GM19328 (cell line): ENCODE measurements at regions not wholly inside any gene's neighbourhood (a gene's known extent, or its start where the extent isn't known, plus 50 kb on each side); places are given as distances from the start of the nearest gene placed in this dataset.

Source experiments
- ATAC-seq: cut with Tn5 transposase; IDR thresholded peaks from one replicate; pipeline ENCODE4 v1.9.1; 2021; ENCODE audit warnings: mild to moderate bottlenecking, moderate library complexity; ENCODE audit not compliant: unreplicated experiment

DNA sequence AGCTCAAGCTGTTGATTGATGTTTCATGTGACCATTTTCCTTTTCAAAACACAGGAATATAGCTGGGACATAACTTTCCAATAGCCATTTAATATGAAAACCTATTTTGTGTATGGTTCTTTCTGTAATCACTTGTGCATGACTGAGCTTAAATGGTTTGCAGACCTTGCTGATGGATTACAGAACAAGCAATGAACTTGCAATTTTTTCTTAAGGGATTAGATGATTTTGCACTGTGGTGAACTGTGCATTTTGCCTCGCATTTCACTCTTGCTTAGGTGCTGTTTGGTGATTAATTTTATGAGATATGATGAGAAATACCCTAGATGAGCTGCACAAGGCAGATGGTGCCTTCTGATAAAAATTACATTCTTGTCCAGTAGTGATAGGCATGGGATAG is 419.0 kb upstream of the FBXO33 start:
- no peak for ATAC-seq

GRCh38 chr14:39847852-39848251 is 415.6 kb upstream of the FBXO33 start:
- no peak for ATAC-seq

DNA sequence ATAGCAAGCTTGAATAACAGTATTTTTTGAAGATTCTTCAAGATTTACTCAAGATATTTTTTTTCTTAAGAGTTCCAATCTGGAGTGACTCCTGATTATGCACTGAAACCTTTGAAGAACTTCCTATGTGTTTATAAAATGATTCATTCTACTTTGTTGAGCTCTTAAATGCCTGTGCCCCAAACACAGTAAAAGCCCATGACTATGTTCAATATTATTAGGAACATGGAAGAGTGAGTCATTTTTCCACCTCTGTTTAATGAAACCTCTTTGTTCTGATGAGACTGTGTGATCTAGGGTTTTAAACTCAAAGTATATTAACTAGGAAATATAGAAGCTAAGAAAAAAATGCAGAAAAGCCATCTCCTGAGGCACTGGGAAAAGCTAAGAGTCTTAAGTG is 415.0 kb upstream of the FBXO33 start:
- ATAC-seq, result no peak

- no peak for ATAC-seq
These were observed 411.6 kb upstream of the FBXO33 start for GRCh38 chr14:39843881-39844280.

- ATAC-seq, result peak; percentile 53
These were observed 408.9 kb upstream of the FBXO33 start for GRCh38 chr14:39841088-39841487.

DNA sequence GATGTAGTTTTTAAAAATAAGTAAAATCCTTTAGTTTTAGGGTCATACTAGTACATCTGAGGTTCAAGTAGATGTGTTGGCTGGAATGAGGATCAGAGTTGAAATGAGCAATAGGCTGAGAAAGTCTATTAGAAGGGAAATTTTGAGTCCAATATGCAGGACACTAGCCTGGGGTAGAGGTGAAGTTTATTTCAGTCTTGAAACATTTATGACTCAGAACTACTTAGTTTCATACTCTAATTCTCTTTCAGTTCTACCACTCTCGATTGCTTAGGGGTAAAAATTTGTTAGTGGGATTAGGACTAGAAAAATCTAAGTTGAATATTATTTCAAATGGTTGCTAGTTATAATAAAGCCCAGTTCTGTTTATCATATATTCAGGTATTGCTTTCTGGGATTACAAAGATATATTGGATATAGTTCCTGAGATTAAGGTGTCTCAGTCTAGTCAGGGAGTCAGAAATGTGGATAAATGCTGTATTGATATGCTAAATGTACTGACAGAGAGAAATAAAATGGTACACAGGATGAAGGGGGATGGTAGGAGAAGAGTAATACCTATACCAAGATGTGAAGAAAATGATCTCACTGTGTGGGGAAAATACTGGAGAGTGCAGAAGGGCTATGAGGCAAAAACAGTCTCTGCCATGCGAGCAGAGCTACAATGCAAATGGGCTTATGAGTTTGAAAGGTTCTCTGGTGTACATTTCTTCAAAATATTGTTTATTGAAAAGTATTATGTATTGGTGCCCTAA is 395.8 kb upstream of the FBXO33 start:
- peak; percentile 85 for ATAC-seq

GRCh38 chr14:39812532-39813320 is 380.5 kb upstream of the FBXO33 start:
- ATAC-seq, result no peak

DNA sequence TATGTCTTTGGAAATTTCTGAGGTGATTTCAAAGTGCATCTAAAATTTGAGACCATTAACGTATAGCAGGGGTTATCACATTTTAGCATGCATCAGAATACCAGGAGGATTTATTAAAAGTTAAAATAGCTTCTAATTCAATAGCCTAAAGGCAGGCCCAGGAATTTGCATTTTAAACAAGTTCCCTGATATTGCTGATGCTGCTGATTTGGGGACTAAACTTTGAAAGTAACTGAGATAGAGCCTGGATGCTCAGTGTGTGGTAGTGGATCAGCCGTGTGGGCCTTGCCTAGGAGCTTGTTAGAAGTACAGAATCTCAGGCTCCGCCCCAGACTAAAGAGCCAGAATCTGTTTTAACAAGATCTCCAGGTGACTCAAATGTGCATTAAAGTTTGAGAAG is 375.0 kb upstream of the FBXO33 start:
- ATAC-seq, result no peak

GRCh38 chr14:39784461-39784860 is 352.2 kb upstream of the FBXO33 start:
- no peak for ATAC-seq

- no peak for ATAC-seq
These were observed 349.2 kb upstream of the FBXO33 start for GRCh38 chr14:39781466-39781865.

DNA sequence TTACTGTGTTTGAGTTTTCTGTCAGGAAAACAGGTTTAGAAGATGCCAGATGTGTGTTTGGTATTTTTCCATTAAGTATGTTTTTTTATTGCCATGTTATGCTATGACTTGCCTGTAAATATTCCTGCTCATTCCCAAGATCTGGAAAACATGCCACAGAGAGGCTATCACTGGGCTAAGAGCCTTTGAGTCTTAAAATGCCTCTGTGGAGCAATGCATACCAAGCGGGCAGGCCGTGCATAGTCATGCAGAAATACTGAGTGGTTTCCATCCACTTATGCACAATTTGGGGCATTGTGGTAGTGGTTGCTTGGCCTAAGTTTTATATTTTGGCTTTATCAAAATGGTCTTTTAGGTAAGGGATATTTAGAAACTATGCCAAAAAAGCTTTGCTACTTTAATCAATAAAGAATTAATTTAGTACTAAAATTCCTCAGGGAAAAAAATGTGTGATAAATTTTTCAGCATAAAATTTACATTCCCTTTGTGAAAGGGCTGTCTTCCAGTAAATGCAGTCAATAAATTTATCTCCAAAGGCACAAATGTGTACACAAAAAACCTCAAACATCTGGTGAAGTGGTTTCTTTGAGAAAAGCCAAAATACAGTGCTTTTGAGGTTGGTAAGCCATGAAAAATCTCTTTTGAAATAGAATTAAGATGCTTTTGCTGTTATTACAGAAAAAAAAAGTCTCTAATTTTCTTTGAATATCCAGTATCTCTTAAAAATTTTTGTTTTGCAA is 341.3 kb upstream of the FBXO33 start:
- ATAC-seq, result no peak

DNA sequence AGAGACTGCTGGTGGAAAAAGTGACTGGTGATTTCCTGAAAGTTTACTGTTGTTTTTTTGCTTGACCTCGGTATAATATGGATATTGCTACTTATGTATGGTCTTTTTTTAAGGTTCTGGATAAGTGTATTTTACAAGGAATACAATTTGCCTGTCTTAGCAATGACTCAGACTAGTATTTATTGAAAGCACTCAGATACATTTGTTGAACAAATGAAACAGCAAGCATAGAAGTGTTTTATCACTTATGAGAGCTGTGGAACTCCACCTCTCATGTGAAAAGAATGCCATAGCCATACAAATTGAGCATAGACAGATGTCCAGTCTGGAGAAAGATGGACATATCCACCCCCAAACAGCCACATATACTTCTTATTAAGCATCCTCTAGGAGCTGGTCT is 340.4 kb upstream of the FBXO33 start:
- no peak for ATAC-seq

DNA sequence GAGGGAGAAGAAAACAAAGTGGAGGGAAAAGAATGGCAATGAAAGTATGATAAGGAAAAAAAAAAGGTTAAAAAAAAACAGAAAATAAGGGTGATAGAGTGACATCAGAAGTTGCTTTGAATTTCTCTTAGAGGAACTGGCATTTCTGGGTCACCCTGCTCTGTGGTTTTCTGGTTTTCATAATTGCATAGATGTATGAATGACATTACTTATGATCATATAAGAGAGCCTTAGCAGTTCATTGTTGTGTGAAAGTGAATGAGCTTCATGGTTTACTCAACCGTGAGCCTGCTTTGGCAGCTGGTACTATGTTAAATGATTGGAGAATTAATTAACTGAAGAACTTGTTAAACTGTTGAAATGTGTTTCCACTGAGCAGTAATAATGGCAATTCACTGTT is 336.4 kb upstream of the FBXO33 start:
- ATAC-seq, result no peak

- ATAC-seq, result no peak
These were observed 334.3 kb upstream of the FBXO33 start for GRCh38 chr14:39766397-39767000.

DNA sequence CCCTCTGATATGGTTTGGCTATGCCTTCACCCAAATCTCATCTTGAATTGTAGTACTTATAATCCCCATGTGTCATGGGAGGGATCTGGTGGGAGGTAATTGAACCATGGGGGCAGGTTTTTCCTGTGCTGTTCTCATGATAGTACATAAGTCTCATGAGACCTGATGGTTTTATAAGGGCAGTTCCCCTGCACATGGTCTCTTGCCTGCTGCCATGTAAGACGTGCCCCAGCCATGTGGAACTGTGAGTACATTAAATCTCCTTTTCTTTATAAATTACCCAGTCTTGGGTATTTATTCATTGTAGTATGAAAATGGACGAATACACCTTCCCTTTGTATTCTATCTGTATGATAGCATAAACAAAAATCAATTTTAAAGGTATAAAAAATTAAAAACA is 333.4 kb upstream of the FBXO33 start:
- ATAC-seq, result no peak

GRCh38 chr14:39763402-39763890 is 331.2 kb upstream of the FBXO33 start:
- peak; percentile 40 for ATAC-seq

DNA sequence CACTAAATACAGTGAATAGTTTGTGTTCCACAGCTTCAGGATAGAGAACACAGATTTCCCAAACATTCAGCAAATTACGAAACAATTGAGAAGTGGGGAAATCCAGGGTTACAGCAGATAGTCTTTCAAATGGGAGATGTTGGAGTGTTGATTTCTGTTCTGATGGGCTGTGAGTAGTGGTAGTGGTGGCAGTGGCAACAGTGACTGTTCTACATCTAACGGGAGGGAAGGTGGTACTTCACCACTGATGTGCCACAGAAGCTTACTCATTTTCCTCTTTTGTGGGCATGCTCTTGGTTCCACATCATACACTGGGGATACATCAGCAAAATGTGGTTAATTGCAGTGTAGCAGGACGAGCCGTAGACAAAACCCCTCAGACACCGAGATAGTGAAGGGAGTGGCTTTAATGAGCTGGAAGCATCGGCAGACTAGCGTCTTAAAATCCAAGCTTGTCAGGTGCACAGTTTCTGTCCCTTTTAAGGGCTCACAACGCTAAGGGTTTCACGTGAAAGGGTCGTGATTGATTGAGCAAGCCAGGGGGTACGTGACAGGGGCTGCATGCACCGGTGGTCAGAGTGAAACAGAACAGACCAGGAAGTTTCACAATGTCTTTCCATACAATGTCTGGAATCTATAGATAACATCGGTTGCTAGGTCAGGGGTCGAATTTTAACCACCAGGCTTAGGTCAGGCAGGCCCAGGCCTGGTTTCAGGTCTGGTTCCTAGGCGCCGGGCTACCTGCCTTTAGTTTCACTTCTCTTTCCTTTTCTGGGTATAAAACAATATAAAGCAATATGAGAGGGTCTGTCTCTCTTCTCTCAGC is 330.6 kb upstream of the FBXO33 start:
- ATAC-seq, result peak; percentile 60

- peak; percentile 48 for ATAC-seq
These were observed 323.1 kb upstream of the FBXO33 start for GRCh38 chr14:39755269-39755878.

DNA sequence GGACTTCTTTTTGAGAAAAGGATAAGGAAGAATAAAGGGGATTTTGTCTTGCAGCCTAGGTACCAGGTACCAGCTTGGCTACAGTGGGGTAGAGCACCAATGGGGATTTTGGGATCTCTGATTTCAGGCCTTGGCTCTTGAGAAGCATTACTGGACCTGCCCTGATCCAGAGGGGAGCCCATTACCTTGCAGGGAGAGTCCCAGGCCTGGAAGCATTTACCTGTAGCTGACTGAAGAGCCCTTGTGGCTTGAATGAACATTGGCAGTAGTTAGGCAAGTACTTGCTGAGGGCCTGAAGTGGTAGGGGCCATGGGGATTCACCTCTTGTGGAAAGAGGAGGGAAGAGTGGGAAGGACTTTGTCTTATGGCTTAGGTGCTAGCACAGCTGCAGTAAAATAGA is 308.2 kb upstream of the FBXO33 start:
- ATAC-seq, result no peak

DNA sequence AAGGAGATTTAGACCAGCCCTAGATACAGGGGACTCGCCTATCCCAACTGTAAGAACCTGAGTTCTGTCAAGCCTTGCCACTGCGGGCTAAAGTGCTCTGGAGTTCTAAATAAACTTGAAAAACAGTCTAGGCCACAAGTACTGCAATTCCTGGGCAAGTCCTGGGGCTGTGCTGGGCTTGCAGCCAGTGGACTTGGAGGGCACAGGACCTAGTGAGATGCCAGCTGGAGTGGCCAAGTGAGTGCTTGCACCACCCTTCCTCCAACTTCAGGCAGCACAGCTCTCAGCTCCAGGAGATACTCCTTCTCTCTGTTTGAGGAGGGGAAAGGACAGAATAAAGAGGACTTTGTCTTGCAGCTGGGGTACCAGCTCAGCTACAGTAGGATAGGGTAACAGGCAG is 307.6 kb upstream of the FBXO33 start:
- ATAC-seq, result no peak
